Ovary (tissue), 7 donors: ENCODE measurements at regions not wholly inside any gene's neighbourhood (a gene's known extent, or its start where the extent isn't known, plus 50 kb on each side); places are given as distances from the start of the nearest gene placed in this dataset.

Experiments
- DNase-seq, 5 donors: peaks; one replicate each; pipeline ENCODE4 v3.0.0-alpha.2; 2019 to 2020
- H3K27ac ChIP-seq, 2 donors: fragments of 200-600 bp; one replicate each; pipeline versions ENCODE4 v1.5.1 to v1.8.0; 2019 to 2022
- H3K27me3 ChIP-seq: fragments of 200-600 bp; one replicate; pipeline ENCODE4 v1.8.0; 2022
- H3K36me3 ChIP-seq: fragments of 200-600 bp; sonication (generic); one replicate; pipeline ENCODE4 v1.5.1; 2019
- H3K4me1 ChIP-seq: one replicate; pipeline ENCODE4 v1.8.1; 2013; ENCODE audit warnings: mild to moderate bottlenecking, moderate library complexity; ENCODE audit not compliant: insufficient read depth
- H3K4me3 ChIP-seq: fragments of 200-600 bp; sonication (generic); one replicate; pipeline ENCODE4 v1.5.1; 2017
- H3K9me3 ChIP-seq, 2 donors: fragments of 200-600 bp in 1 of 2; sonication (generic) in 1 of 2; one replicate each; pipeline versions ENCODE4 v1.5.1 to v1.8.1; 2013 to 2019; ENCODE audit warnings: mild to moderate bottlenecking in 1 of 2, moderate library complexity in 1 of 2
- CTCF ChIP-seq, 3 donors: fragments of 450-650 bp in 2 of 3; fragments of 200-600 bp in 1 of 3; IDR thresholded peaks; one replicate each; pipeline versions ENCODE4 v1.5.1 to v1.8.0; 2016 to 2022; ENCODE audit warnings: antibody characterized with exemption in 3 of 3, mild to moderate bottlenecking in 1 of 3
- EP300 ChIP-seq: sonication (generic); formaldehyde crosslinking; IDR thresholded peaks from one replicate; pipeline ENCODE4 v1.6.1; 2017; ENCODE audit warnings: antibody characterized with exemption
- POLR2A ChIP-seq: fragments of 450-650 bp; IDR thresholded peaks from one replicate; pipeline ENCODE4 v1.6.1; 2017; ENCODE audit warnings: antibody characterized with exemption, mild to moderate bottlenecking, moderate library complexity
- WGBS, 3 donors: extraction: QIAGEN DNeasy Blood & Tissue Kit in 1 of 3; methylation state at CpG; one replicate each; pipeline versions ENCODE4 v1.1.5 to v1.1.7; 2013 to 2017; 5-methylcytosine and 5-hydroxymethylcytosine counted together
- intact Hi-C, 4 donors: fragments of 100-400 bp; cut with DNase I; formaldehyde crosslinking; loops; one replicate each; pipeline versions ENCODE4 v1.11.0 to v1.15.1; 2022 to 2023
- donor health status: DM: no; HTN: no; CAD: no; lungs with moderate emphysema.
- donor health status: DM: no; HTN: no; CAD: no.
- donor health status: Bipolar disorder and iron deficiency.
- donor health status: DM: no; HTN: no; CAD: no.
- donor health status: DM: yes; HTN: yes; CAD: no.

GRCh38 chr13:105972811-105973590, 562.5 kb downstream of the EFNB2 start:
- H3K4me3 ChIP-seq, result no peak overlapping the region
- H3K27me3 ChIP-seq, result no peaks in the 10 kb centered on the region
- no peaks in the 10 kb centered on the region for H3K36me3 ChIP-seq
- H3K4me1 ChIP-seq, result no peaks in the 10 kb centered on the region
- 78 to 89% (median 86%) methylated on average over 14 of the region's 14 CpGs for WGBS, 3 donors
- no peak overlapping the region for H3K27ac ChIP-seq
- TF ChIP-seq EP300 (no peak), CTCF (IDR thresholded peaks at IDR 0.05) (no peak), POLR2A (no peak)
- no peak for DNase-seq
- intact Hi-C loops, result loop anchor here in 1 of 4 donors (5.0 kb wide), 1 partner anchor 874 kb away; no protein-coding TSS in a partner anchor
- H3K9me3 ChIP-seq, result no peaks in the 10 kb centered on the region

DNA sequence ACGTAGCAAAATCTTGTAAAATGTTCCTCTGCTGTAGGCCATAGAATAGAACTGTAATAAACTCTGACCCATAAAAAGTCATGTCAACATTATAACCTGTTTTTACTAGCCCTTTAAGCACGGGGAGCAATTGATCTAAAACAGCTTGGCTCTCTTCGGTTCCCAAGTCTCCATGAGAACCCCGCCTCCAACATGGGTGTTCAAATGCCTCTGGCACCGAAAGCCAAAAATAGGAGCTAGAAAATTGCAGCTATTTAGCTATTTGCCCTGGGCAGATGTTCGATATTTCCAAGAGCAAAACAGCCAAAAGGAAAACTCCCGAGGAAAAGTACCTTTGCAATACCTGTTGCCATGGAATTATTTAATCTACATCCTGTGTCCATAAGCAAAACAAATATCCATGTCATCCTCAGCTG, 563.1 kb downstream of the EFNB2 start:
- no peaks in the 10 kb centered on the region for H3K9me3 ChIP-seq
- no peaks in the 10 kb centered on the region for H3K36me3 ChIP-seq
- H3K27me3 ChIP-seq, result no peaks in the 10 kb centered on the region
- no peak for DNase-seq
- TF ChIP-seq CTCF (IDR thresholded peaks at IDR 0.05) (no peak), EP300 (no peak), POLR2A (no peak)
- 38 to 48% (median 42%) methylated on average over 7 of the region's 7 CpGs for WGBS, 3 donors
- no peaks in the 10 kb centered on the region for H3K4me1 ChIP-seq
- H3K4me3 ChIP-seq, result no peak overlapping the region
- H3K27ac ChIP-seq, result no peak overlapping the region
- intact Hi-C loops, result loop anchor here in 1 of 4 donors (5.0 kb wide), 1 partner anchor 875 kb away; no protein-coding TSS in a partner anchor

GRCh38 chr13:105971738-105972137, 563.7 kb downstream of the EFNB2 start:
- Histone ChIP-seq H3K27ac (no peak overlapping the region), H3K4me1 (no peaks in the 10 kb centered on the region), H3K27me3 (no peaks in the 10 kb centered on the region), H3K4me3 (no peak overlapping the region), H3K36me3 (no peaks in the 10 kb centered on the region), H3K9me3 (no peaks in the 10 kb centered on the region)
- intact Hi-C loops, result loop anchor here in 1 of 4 donors (5.0 kb wide), 1 partner anchor 876 kb away; no protein-coding TSS in a partner anchor
- TF ChIP-seq EP300, result no peak
- TF ChIP-seq CTCF (IDR thresholded peaks at IDR 0.05), result no peak
- TF ChIP-seq POLR2A, result no peak
- 63 to 69% (median 68%) methylated on average over 3 of the region's 3 CpGs for WGBS, 3 donors
- DNase-seq, result no peak

- WGBS, 3 donors, result 67 to 74% (median 73%) methylated on average over 4 of the region's 4 CpGs
- no peak overlapping the region for H3K4me3 ChIP-seq
- no peaks in the 10 kb centered on the region for H3K36me3 ChIP-seq
- DNase-seq, result no peak
- H3K9me3 ChIP-seq, result no peaks in the 10 kb centered on the region
- no peaks in the 10 kb centered on the region for H3K27me3 ChIP-seq
- H3K27ac ChIP-seq, result no peak overlapping the region
- intact Hi-C loops, result loop anchor here in 1 of 4 donors (5.0 kb wide), 1 partner anchor 876 kb away; no protein-coding TSS in a partner anchor
- no peaks in the 10 kb centered on the region for H3K4me1 ChIP-seq
- TF ChIP-seq POLR2A, result no peak
- no peak for TF ChIP-seq CTCF (IDR thresholded peaks at IDR 0.05)
- no peak for TF ChIP-seq EP300
Measured at GRCh38 chr13:105971312-105971711, 564.1 kb downstream of the EFNB2 start.
